CD4-positive, alpha-beta T cell (primary cell): ENCODE measurements at regions not wholly inside any gene's neighbourhood (a gene's known extent, or its start where the extent isn't known, plus 50 kb on each side); places are given as distances from the start of the nearest gene placed in this dataset.

Source experiments
- ATAC-seq: fragments of 200-7000 bp; cut with Tn5 transposase; one replicate; pipeline ENCODE4 v1.10.0; 2022; ENCODE audit warnings: mild to moderate bottlenecking; ENCODE audit not compliant: poor library complexity
- CTCF ChIA-PET: fragments of 350-600 bp; sonication (Branson Sonifier 250); formaldehyde crosslinking; loops from one replicate; lab custom pipeline; 2021; ENCODE audit warnings: antibody characterized with exemption, inconsistent platforms; lab: Charles Lee
- POLR2A ChIA-PET: fragments of 350-600 bp; sonication (Branson Sonifier 250); formaldehyde crosslinking; loops from one replicate; lab custom pipeline; 2021; ENCODE audit warnings: antibody characterized with exemption, inconsistent platforms; lab: Charles Lee
- DNase-seq, 14 experiments: peaks; one replicate each; pipeline ENCODE4 v3.0.0-alpha.2; 2013 to 2020; ENCODE audit warnings: mixed read lengths in 2 of 14
- H3K27ac ChIP-seq, 2 donors: one replicate each; pipeline versions ENCODE4 v1.5.1 to v1.7.0; 2013; ENCODE audit warnings: low read length in 2 of 2, low read depth in 1 of 2, mild to moderate bottlenecking in 1 of 2
- H3K27me3 ChIP-seq, 2 experiments: 1 replicate in 1 of 2; 2 replicates in 1 of 2; pipeline versions ENCODE4 v1.6.1 to v1.7.0; 2013; ENCODE audit warnings: low read length in 2 of 2, control low read depth in 1 of 2, mild to moderate bottlenecking in 1 of 2, moderate library complexity in 1 of 2; ENCODE audit not compliant: insufficient read depth in 2 of 2, control insufficient read depth in 1 of 2
- H3K36me3 ChIP-seq: one replicate; pipeline ENCODE4 v1.6.1; 2013; ENCODE audit warnings: low read length, control low read depth; ENCODE audit not compliant: insufficient read depth
- H3K4me1 ChIP-seq: one replicate; pipeline ENCODE4 v1.6.1; 2013; ENCODE audit warnings: low read length, control low read depth; ENCODE audit not compliant: insufficient read depth
- H3K4me3 ChIP-seq: one replicate; pipeline ENCODE4 v1.5.1; 2013; ENCODE audit warnings: mild to moderate bottlenecking, low read length, moderate library complexity
- H3K9me3 ChIP-seq, 2 experiments: 1 replicate in 1 of 2; 2 replicates in 1 of 2; pipeline versions ENCODE4 v1.6.1 to v1.7.0; 2013; ENCODE audit warnings: low read length in 2 of 2, mild to moderate bottlenecking in 2 of 2, control low read depth in 1 of 2, moderate library complexity in 1 of 2; ENCODE audit not compliant: control insufficient read depth in 1 of 2, insufficient read depth in 1 of 2
- H3K27ac Mint-ChIP-seq: one replicate; pipeline ENCODE4 v1.8.0; 2020; ENCODE audit warnings: mixed read lengths
- H3K27me3 Mint-ChIP-seq: one replicate; pipeline ENCODE4 v1.8.0; 2021; ENCODE audit warnings: mixed read lengths
- H3K36me3 Mint-ChIP-seq: one replicate; pipeline ENCODE4 v1.8.0; 2021; ENCODE audit warnings: low read depth, mixed read lengths
- H3K4me1 Mint-ChIP-seq: one replicate; pipeline ENCODE4 v1.8.0; 2021; ENCODE audit warnings: low read depth, mixed read lengths
- H3K4me3 Mint-ChIP-seq: one replicate; pipeline ENCODE4 v1.8.0; 2020; ENCODE audit warnings: mild to moderate bottlenecking, mixed read lengths
- H3K9me3 Mint-ChIP-seq: one replicate; pipeline ENCODE4 v1.8.0; 2020; ENCODE audit warnings: mixed read lengths
- CTCF ChIP-seq: fragments of 200-600 bp; IDR thresholded peaks from one replicate; pipeline ENCODE4 v1.8.0; 2022; ENCODE audit warnings: antibody characterized with exemption, mild to moderate bottlenecking
- intact Hi-C, 2 experiments: fragments of 100-400 bp; cut with DNase I in 1 of 2; cut with micrococcal nuclease in 1 of 2; formaldehyde crosslinking; loops; one replicate each; pipeline versions ENCODE4 v1.15.1 to v1.9.0; 2023 to 2025; cut with DNase I, micrococcal nuclease

- H3K4me3 ChIP-seq: no peak overlapping the region
- no peaks in the 10 kb centered on the region for H3K9me3 Mint-ChIP-seq
- H3K36me3 ChIP-seq: no peaks in the 10 kb centered on the region
- ATAC-seq (no peak), DNase-seq (peak in 2 of 14 experiments; percentile 1 to 3)
- no peaks in the 10 kb centered on the region for H3K4me1 ChIP-seq
- H3K36me3 Mint-ChIP-seq: no peaks in the 10 kb centered on the region
- H3K4me3 Mint-ChIP-seq: no peak overlapping the region
- POLR2A ChIA-PET: no interaction called here
- H3K27me3 Mint-ChIP-seq: no peaks in the 10 kb centered on the region
- H3K9me3 ChIP-seq: peaks cover 4 to 17% of the 10 kb centered on the region in 2 experiments
- no peak overlapping the region for H3K27ac Mint-ChIP-seq
- intact Hi-C loops: no loop called here
- no peak for TF ChIP-seq CTCF
- H3K27ac ChIP-seq: no peak overlapping the region
- no peaks in the 10 kb centered on the region for H3K27me3 ChIP-seq
- CTCF ChIA-PET: no interaction called here
- no peaks in the 10 kb centered on the region for H3K4me1 Mint-ChIP-seq
Measured at GRCh38 chrX:7372825-7373525, 225.0 kb upstream of the PUDP start.

GRCh38 chrX:7362111-7362510 lies 214.2 kb upstream of the PUDP start:
- no peak overlapping the region for H3K27ac Mint-ChIP-seq
- no peak overlapping the region for H3K4me3 ChIP-seq
- H3K27ac ChIP-seq: no peak overlapping the region
- TF ChIP-seq CTCF: no peak
- ChIA-PET CTCF (interaction anchor here (1.2 kb wide), 1 partner anchor 9 kb away, joined by 3 read pairs; no protein-coding TSS in a partner anchor), POLR2A (interaction anchor here (0.6 kb wide), 1 partner anchor 18 kb away, joined by 3 read pairs; no protein-coding TSS in a partner anchor)
- H3K36me3 ChIP-seq: no peaks in the 10 kb centered on the region
- no peaks in the 10 kb centered on the region for H3K4me1 Mint-ChIP-seq
- ATAC-seq (no peak), DNase-seq (no peak)
- H3K27me3 Mint-ChIP-seq: no peaks in the 10 kb centered on the region
- H3K9me3 Mint-ChIP-seq: no peaks in the 10 kb centered on the region
- intact Hi-C loops: no loop called here
- H3K36me3 Mint-ChIP-seq: no peaks in the 10 kb centered on the region
- no peaks in the 10 kb centered on the region for H3K4me1 ChIP-seq
- no peaks in the 10 kb centered on the region for H3K27me3 ChIP-seq
- H3K9me3 ChIP-seq: no peaks in the 10 kb centered on the region
- no peak overlapping the region for H3K4me3 Mint-ChIP-seq

GRCh38 chrX:7351926-7352325 lies 204.0 kb upstream of the PUDP start:
- no peak for TF ChIP-seq CTCF
- ChIA-PET POLR2A (no interaction called here), CTCF (interaction anchor here (0.7 kb wide), 1 partner anchor 1901 kb away, joined by 3 read pairs; no protein-coding TSS in a partner anchor)
- intact Hi-C loops: no loop called here
- ATAC-seq (no peak), DNase-seq (no peak)
- Mint-ChIP-seq H3K27ac (no peak overlapping the region), H3K36me3 (no peaks in the 10 kb centered on the region), H3K27me3 (no peaks in the 10 kb centered on the region), H3K9me3 (no peaks in the 10 kb centered on the region), H3K4me1 (no peaks in the 10 kb centered on the region), H3K4me3 (no peak overlapping the region)
- Histone ChIP-seq H3K27me3 (no peaks in the 10 kb centered on the region), H3K4me3 (no peak overlapping the region), H3K36me3 (no peaks in the 10 kb centered on the region), H3K9me3 (no peaks in the 10 kb centered on the region), H3K4me1 (no peaks in the 10 kb centered on the region), H3K27ac (no peak overlapping the region)
